SJCRH30 (cell line): ENCODE measurements at regions not wholly inside any gene's neighbourhood (a gene's known extent, or its start where the extent isn't known, plus 50 kb on each side); places are given as distances from the start of the nearest gene placed in this dataset.
"Not testable (repeated sequence)": the region's sequence is repeated elsewhere in the genome, so short reads cannot be mapped to it uniquely, and the experiment has no call there.

Source experiments
- DNase-seq, 2 experiments: peaks; one replicate each; pipeline ENCODE4 v3.0.0-alpha.2; 2015 to 2020
- H3K27ac ChIP-seq: fragments of 250-450 bp; sonication (Bioruptor Pico); 2 replicates; pipeline ENCODE4 v1.5.1; 2020; ENCODE audit warnings: mild to moderate bottlenecking, moderate library complexity
- H3K27me3 ChIP-seq: fragments of 250-450 bp; sonication (Bioruptor Pico); 2 replicates; pipeline ENCODE4 v1.5.1; 2020; ENCODE audit warnings: mild to moderate bottlenecking, moderate library complexity
- H3K36me3 ChIP-seq: fragments of 250-450 bp; sonication (Bioruptor Pico); 2 replicates; pipeline ENCODE4 v1.5.1; 2020; ENCODE audit warnings: mild to moderate bottlenecking, moderate library complexity
- H3K4me1 ChIP-seq: fragments of 250-450 bp; sonication (Bioruptor Pico); 2 replicates; pipeline ENCODE4 v1.5.1; 2020; ENCODE audit warnings: mild to moderate bottlenecking, moderate library complexity
- H3K4me3 ChIP-seq: fragments of 250-450 bp; sonication (Bioruptor Pico); 2 replicates; pipeline ENCODE4 v1.5.1; 2020; ENCODE audit warnings: mild to moderate bottlenecking, moderate library complexity
- H3K9me3 ChIP-seq: fragments of 250-450 bp; sonication (Bioruptor Pico); replicated peaks from 2 replicates; pipeline ENCODE4 v1.5.1; 2020; ENCODE audit warnings: mild to moderate bottlenecking, moderate library complexity

- H3K4me1 ChIP-seq, H3K4me3 ChIP-seq, H3K9me3 ChIP-seq, DNase-seq, H3K27ac ChIP-seq, H3K36me3 ChIP-seq, H3K27me3 ChIP-seq: not testable (repeated sequence)
Measured at GRCh38 chr16:13357842-13358241, 456.4 kb downstream of the SHISA9 start.

- DNase-seq = no peak
- Histone ChIP-seq H3K27me3 (no peaks in the 10 kb centered on the region), H3K9me3 (no peaks in the 10 kb centered on the region), H3K4me1 (no peaks in the 10 kb centered on the region), H3K27ac (no peak overlapping the region), H3K36me3 (no peaks in the 10 kb centered on the region), H3K4me3 (no peak overlapping the region)
Measured at GRCh38 chr16:13359835-13360234, 458.4 kb downstream of the SHISA9 start.

- no peak for DNase-seq
- Histone ChIP-seq H3K9me3 (no peaks in the 10 kb centered on the region; the same call in 1 of the 2 replicates), H3K36me3 (no peaks in the 10 kb centered on the region), H3K27me3 (no peaks in the 10 kb centered on the region), H3K4me1 (no peaks in the 10 kb centered on the region), H3K27ac (no peak overlapping the region), H3K4me3 (no peak overlapping the region)
Measured at GRCh38 chr16:13372421-13372820, 471.0 kb downstream of the SHISA9 start.

DNA sequence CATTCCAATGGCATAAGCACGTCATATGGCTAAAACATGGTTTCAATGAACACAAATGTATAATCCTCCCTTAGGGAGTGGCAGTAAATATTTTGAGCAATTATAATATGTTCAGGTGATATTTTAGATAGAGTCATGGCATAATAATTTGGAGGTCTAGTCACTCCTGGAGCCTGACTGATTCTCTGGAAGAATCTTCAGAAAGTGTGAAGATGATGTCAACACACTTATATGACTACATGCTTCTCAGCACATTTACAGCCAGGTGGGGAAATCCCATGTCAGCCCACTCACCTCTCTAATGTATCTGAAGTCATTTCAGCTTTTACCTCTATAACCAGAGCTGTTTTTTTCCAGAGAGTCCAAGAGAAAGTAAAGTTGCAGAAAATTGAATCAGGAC, 474.8 kb downstream of the SHISA9 start:
- Histone ChIP-seq H3K9me3 (no peaks in the 10 kb centered on the region), H3K4me3 (no peak overlapping the region), H3K36me3 (no peaks in the 10 kb centered on the region), H3K27me3 (no peaks in the 10 kb centered on the region), H3K27ac (no peak overlapping the region), H3K4me1 (no peaks in the 10 kb centered on the region)
- no peak for DNase-seq

- Histone ChIP-seq H3K4me1 (no peaks in the 10 kb centered on the region), H3K4me3 (no peak overlapping the region), H3K9me3 (no peaks in the 10 kb centered on the region), H3K27me3 (no peaks in the 10 kb centered on the region), H3K27ac (no peak overlapping the region), H3K36me3 (no peaks in the 10 kb centered on the region)
- no peak for DNase-seq
Measured at GRCh38 chr16:13377143-13377542, 475.7 kb downstream of the SHISA9 start.

GRCh38 chr16:13378151-13378550, 476.8 kb downstream of the SHISA9 start:
- no peak overlapping the region for H3K27ac ChIP-seq
- no peaks in the 10 kb centered on the region for H3K27me3 ChIP-seq
- no peak for DNase-seq
- H3K4me1 ChIP-seq = no peaks in the 10 kb centered on the region
- H3K9me3 ChIP-seq = no peaks in the 10 kb centered on the region
- no peaks in the 10 kb centered on the region for H3K36me3 ChIP-seq
- H3K4me3 ChIP-seq = no peak overlapping the region

DNA sequence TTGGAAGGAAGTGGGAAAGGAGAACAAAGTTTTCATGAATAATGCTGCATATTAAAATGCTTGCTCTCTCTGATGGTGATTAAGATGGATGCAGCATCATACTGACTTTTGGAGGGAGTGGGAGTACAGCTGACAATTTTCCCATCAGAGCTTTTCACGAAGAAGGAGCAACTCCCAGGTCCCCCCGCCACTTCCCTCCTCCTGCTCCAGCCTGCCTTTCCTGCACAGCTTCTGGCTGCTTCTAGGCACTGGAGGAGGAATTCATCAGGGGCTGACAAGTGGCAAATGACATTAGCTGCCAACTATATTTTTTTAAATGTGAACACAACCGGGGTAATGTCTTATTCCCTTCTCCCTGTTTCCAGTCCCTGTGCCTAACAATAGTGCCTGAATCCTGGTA, 477.9 kb downstream of the SHISA9 start:
- H3K4me3 ChIP-seq = no peak overlapping the region
- no peaks in the 10 kb centered on the region for H3K27me3 ChIP-seq
- H3K9me3 ChIP-seq = no peaks in the 10 kb centered on the region
- no peaks in the 10 kb centered on the region for H3K36me3 ChIP-seq
- no peak overlapping the region for H3K27ac ChIP-seq
- no peak for DNase-seq
- no peaks in the 10 kb centered on the region for H3K4me1 ChIP-seq

DNA sequence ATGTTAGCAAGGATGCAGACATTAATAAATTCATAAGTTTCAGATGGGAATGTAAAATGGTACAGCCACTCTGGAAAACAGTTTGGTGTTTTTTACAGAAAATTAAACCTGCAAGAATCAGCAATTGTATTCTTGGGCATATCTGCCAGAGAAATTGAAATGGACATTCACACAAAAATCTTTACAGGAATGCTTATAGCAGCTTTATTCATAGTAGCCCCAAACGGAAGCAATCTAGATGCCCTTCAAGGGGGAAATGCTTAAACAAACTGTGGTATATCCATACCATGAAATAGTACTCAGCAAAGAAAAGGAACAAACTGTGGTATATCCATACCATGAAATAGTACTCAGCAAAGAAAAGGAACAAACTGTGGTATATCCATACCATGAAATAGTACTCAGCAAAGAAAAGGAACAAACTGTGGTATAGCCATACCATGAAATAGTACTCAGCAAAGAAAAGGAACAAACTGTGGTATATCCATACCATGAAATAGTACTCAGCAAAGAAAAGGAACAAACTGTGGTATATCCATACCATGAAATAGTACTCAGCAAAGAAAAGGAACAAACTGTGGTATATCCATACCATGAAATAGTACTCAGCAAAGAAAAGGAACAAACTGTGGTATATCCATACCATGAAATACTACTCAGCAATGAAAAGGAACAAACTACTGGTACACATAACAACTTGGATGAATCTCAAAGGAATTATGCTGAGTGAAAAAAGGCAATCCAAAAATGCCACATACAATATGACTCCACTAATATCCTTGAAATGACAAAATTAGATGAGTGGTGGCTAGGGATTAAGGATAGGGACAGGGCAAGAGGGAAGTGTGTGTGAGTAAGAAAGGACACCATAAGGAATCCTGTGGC, 484.0 kb downstream of the SHISA9 start:
- not testable (repeated sequence) for H3K4me3 ChIP-seq, DNase-seq, H3K9me3 ChIP-seq, H3K36me3 ChIP-seq, H3K4me1 ChIP-seq, H3K27ac ChIP-seq, H3K27me3 ChIP-seq

DNA sequence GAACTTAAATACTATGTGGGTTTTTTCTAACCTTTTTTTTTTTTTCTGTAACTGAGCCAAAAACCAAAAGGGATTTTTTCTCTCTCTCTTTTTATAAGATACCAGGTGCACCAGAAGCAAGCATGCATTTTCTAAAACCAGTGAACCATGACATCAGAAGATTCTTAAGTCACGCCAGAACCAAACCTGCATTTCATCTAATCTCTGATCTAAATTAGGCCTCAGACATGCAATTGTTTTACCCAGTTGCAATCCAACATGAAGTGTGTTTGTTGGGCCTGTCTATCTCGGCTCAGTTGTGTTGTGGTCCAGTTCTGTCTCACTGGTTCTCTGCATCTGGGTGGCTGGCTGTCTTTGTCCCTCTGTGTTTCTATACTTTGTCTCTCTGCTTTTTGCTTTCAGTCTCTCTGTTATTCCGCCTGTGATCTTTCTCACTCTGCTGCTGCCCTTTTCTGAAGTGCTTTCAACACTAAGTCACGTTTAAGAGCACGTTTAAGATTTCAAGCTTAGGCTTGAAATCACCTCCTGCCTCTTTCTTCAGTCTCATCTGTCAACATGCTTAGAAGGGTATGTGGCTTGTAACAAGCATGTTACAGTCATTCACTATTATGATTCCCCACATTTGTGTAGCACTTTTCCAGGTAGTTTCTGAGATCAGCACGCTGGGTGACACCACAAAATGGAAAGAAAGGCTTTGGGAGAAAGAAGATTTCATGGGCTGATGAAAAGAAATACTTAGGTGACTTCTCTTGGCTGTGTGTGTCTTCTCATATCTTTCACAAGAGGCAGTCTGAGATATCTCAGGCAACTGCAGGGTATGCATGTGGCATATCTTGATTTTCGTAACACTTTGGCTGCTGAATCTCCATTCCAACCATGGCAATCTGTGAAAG, 488.9 kb downstream of the SHISA9 start:
- no peak overlapping the region for H3K4me3 ChIP-seq
- H3K9me3 ChIP-seq = peaks cover 3% of the 10 kb centered on the region; the same call in 1 of the 2 replicates
- H3K36me3 ChIP-seq = no peaks in the 10 kb centered on the region
- H3K27me3 ChIP-seq = no peaks in the 10 kb centered on the region
- DNase-seq = no peak
- no peak overlapping the region for H3K27ac ChIP-seq
- H3K4me1 ChIP-seq = no peaks in the 10 kb centered on the region

DNA sequence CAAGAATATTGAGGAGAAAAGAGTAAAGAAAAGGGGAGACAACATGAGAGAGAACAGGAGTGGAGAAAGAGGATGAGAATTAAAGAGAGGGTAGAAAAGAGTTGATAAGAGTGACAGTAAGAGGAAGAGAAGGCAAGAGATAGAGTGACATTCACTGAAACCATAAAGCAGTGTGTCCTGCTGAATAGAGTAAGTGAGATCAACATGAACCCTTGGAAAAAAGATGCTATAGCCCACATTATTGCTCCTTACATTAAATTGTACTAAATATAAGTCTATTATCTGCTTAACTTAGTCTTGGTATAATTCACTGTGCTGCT, 489.5 kb downstream of the SHISA9 start:
- peaks cover under 1% of the 10 kb centered on the region; the same call in 1 of the 2 replicates for H3K9me3 ChIP-seq
- H3K4me1 ChIP-seq = no peaks in the 10 kb centered on the region
- H3K27me3 ChIP-seq = no peaks in the 10 kb centered on the region
- no peak overlapping the region for H3K4me3 ChIP-seq
- H3K27ac ChIP-seq = no peak overlapping the region
- DNase-seq = no peak
- H3K36me3 ChIP-seq = no peaks in the 10 kb centered on the region

- no peaks in the 10 kb centered on the region for H3K27me3 ChIP-seq
- no peaks in the 10 kb centered on the region for H3K9me3 ChIP-seq
- DNase-seq = no peak
- no peaks in the 10 kb centered on the region for H3K36me3 ChIP-seq
- H3K4me1 ChIP-seq = no peaks in the 10 kb centered on the region
- no peak overlapping the region for H3K27ac ChIP-seq
- no peak overlapping the region for H3K4me3 ChIP-seq
Measured at GRCh38 chr16:13391337-13391736, 489.9 kb downstream of the SHISA9 start.

- no peaks in the 10 kb centered on the region for H3K36me3 ChIP-seq
- no peak overlapping the region for H3K4me3 ChIP-seq
- H3K4me1 ChIP-seq = no peaks in the 10 kb centered on the region
- no peaks in the 10 kb centered on the region for H3K9me3 ChIP-seq
- no peak overlapping the region for H3K27ac ChIP-seq
- H3K27me3 ChIP-seq = no peaks in the 10 kb centered on the region
- no peak for DNase-seq
Measured at GRCh38 chr16:13392341-13392740, 490.9 kb downstream of the SHISA9 start.

DNA sequence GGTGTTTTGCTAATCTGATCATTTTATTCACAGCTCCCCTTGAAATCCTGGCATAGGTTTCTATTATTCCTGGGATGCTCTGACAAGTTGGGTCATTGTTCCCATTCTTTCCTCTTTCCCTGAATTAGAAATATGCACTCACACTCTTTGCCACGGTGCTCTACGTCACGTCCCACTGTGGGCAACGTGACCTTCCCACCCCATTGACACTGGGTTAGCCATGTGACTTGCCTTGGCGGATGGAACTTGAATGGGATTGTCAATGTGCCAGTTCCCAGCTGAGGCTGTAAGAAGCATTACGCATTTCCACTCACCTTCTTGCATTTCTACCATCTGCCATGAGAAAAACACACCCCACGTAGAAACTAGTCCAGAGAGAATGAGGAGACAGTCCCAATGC, 492.4 kb downstream of the SHISA9 start:
- no peak overlapping the region for H3K27ac ChIP-seq
- H3K4me1 ChIP-seq = no peaks in the 10 kb centered on the region
- no peak for DNase-seq
- no peaks in the 10 kb centered on the region for H3K9me3 ChIP-seq
- no peak overlapping the region for H3K4me3 ChIP-seq
- no peaks in the 10 kb centered on the region for H3K27me3 ChIP-seq
- no peaks in the 10 kb centered on the region for H3K36me3 ChIP-seq

GRCh38 chr16:13394488-13394887, 493.1 kb downstream of the SHISA9 start:
- Histone ChIP-seq H3K4me3 (no peak overlapping the region), H3K27me3 (no peaks in the 10 kb centered on the region), H3K4me1 (no peaks in the 10 kb centered on the region), H3K36me3 (no peaks in the 10 kb centered on the region), H3K27ac (no peak overlapping the region), H3K9me3 (no peaks in the 10 kb centered on the region)
- no peak for DNase-seq

GRCh38 chr16:13397126-13397525, 495.7 kb downstream of the SHISA9 start:
- no peak overlapping the region for H3K27ac ChIP-seq
- H3K9me3 ChIP-seq = no peaks in the 10 kb centered on the region
- DNase-seq = no peak
- no peaks in the 10 kb centered on the region for H3K36me3 ChIP-seq
- no peaks in the 10 kb centered on the region for H3K4me1 ChIP-seq
- H3K4me3 ChIP-seq = no peak overlapping the region
- no peaks in the 10 kb centered on the region for H3K27me3 ChIP-seq
